ENCODE measurements at regions not wholly inside any gene's neighbourhood (a gene's known extent, or its start where the extent isn't known, plus 50 kb on each side); places are given as distances from the start of the nearest gene placed in this dataset.

GRCh38 chr5:20276061-20276958 is 288.3 kb upstream of the CDH18 start:
- TF ChIP-seq JUND (IDR thresholded peaks at IDR 0.05) (peak; percentile 73), SMC3 (IDR thresholded peaks at IDR 0.05; ENCODE audit: low read depth, low read length) (no peak), CTCF (IDR thresholded peaks at IDR 0.05) (no peak), GABPA (IDR thresholded peaks at IDR 0.05; ENCODE audit: low read depth) (no peak), POLR2AphosphoS5 (IDR thresholded peaks at IDR 0.05; ENCODE audit: low read depth, low read length) (no peak), TAF1 (IDR thresholded peaks at IDR 0.05; ENCODE audit: borderline replicate concordance, low read depth, low read length) (no peak), TCF12 (IDR thresholded peaks at IDR 0.05) (peak; percentile 52), YY1 (IDR thresholded peaks at IDR 0.05; ENCODE audit: low read depth) (no peak), ELF1 (IDR thresholded peaks at IDR 0.05) (no peak), EP300 (IDR thresholded peaks at IDR 0.05; ENCODE audit: borderline replicate concordance in 1 of 2, low read depth in 1 of 2, low read length in 1 of 2) (peak in 1 of 2 experiments; percentile 41; a peak in 1 of 4 replicates), PBX3 (IDR thresholded peaks at IDR 0.05) (peak; percentile 33; the same call in 1 of the 2 replicates), SIN3A (IDR thresholded peaks at IDR 0.05; ENCODE audit: borderline replicate concordance, low read depth, low read length) (no peak)
